Pulmonary artery endothelial cell (primary cell): ENCODE measurements at regions not wholly inside any gene's neighbourhood (a gene's known extent, or its start where the extent isn't known, plus 50 kb on each side); places are given as distances from the start of the nearest gene placed in this dataset.

ENCODE experiments used
- DNase-seq: peaks from one replicate; pipeline ENCODE4 v3.0.0-alpha.2; 2011; ENCODE audit warnings: low read depth, low spot score

- no peak for DNase-seq
These were observed 55.1 kb upstream of the SLC66A3 start for GRCh38 chr2:11100130-11100529.

- no peak for DNase-seq
These were observed 54.3 kb upstream of the SLC66A3 start for GRCh38 chr2:11100976-11101375.

DNA sequence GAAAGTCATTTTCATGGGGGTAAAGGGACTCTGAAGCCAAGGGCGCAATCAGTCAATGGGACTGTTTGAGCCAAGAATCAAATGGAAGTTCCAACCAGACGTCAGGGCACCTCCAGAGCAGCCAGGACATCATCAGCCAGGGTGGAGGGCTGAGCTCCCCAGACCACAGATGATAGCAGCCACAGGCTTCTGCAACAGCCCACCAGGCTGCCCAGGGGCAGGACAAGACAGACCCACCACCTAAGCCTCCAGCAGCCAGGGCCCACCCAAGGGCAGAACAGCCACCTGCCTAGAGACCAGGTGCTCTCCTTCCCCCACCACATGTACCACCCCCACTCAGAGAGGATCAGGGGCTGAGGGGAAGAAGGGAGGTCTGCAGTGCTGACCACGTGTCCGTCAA lies 53.8 kb upstream of the SLC66A3 start:
- no peak for DNase-seq

GRCh38 chr2:11102466-11102865 lies 52.8 kb upstream of the SLC66A3 start:
- no peak for DNase-seq

DNA sequence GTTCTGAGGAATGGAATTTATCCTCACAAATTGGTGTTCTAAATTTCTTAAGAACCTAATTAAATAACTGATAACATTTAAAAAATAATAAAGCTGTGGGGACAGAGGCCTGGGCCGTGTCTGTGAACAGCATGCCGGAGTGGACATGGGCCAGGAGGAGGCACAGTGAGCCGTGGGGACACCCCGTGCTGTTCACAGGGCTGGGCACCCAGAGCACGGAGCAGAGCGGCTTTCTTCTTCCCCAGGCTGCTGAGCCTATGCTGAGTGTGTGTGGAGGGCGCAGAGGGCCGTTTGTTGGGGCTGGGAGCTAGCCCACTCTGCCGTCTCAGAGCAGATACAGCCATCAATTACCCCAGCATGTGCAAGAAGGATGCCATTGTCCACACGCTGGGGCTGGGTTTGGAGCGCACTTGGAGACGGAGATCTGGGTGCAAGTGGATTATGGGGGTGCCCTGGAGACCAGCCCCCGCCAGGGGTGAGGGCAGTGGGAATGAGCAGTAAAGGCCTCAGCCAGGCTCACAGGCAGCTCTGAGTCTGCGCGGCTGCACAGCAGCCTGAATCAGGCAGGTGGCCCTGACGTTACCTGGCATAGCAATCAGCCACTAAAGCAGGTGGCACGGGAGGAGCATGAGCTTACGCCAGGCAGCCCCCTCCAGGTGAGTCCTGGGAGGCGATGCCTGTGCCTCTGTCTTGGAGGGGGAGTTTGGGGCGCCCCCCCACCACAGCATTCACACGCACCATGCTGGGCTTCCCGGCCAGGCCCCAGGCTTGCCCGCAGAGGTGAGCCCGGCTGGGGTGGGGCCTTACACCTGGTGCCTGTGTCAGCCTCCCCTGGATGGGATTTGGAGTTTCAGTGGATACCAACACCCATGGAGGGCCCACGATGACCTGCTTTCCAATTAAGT lies 52.1 kb upstream of the SLC66A3 start:
- DNase-seq: no peak

GRCh38 chr2:11103984-11104793 lies 51.1 kb upstream of the SLC66A3 start:
- DNase-seq: no peak

- no peak for DNase-seq
These were observed 50.2 kb upstream of the SLC66A3 start for GRCh38 chr2:11104794-11105660.
